DOHH2 (cell line): ENCODE measurements at regions not wholly inside any gene's neighbourhood (a gene's known extent, or its start where the extent isn't known, plus 50 kb on each side); places are given as distances from the start of the nearest gene placed in this dataset.
"Not testable (repeated sequence)": the region's sequence is repeated elsewhere in the genome, so short reads cannot be mapped to it uniquely, and the experiment has no call there.

Experiments
- H3F3A ChIP-seq: fragments of 200-600 bp; sonication (generic), shearing (Covaris generic); 2 replicates; pipeline ENCODE4 v1.6.0; 2016; ENCODE audit warnings: antibody characterized with exemption, mild to moderate bottlenecking; ENCODE audit not compliant: control insufficient read depth, insufficient read depth
- H3K27ac ChIP-seq: fragments of 200-600 bp; sonication (generic); 2 replicates; pipeline ENCODE4 v1.5.1; 2014; ENCODE audit warnings: low read depth, mild to moderate bottlenecking, low read length, moderate library complexity
- H3K27me3 ChIP-seq: fragments of 200-600 bp; sonication (generic); 2 replicates; pipeline ENCODE4 v1.6.1; 2014; ENCODE audit warnings: mild to moderate bottlenecking, low read length, mixed read lengths; ENCODE audit not compliant: control insufficient read depth
- H3K36me3 ChIP-seq: fragments of 200-600 bp; sonication (generic); 2 replicates; pipeline ENCODE4 v1.6.1; 2014; ENCODE audit warnings: mild to moderate bottlenecking, low read length, moderate library complexity, mixed read lengths; ENCODE audit not compliant: control insufficient read depth
- H3K4me1 ChIP-seq: fragments of 200-600 bp; sonication (generic); 2 replicates; pipeline ENCODE4 v1.6.1; 2014; ENCODE audit warnings: mild to moderate bottlenecking, low read length, mixed read lengths; ENCODE audit not compliant: control insufficient read depth
- H3K4me2 ChIP-seq: fragments of 200-600 bp; sonication (generic); 2 replicates; pipeline ENCODE4 v1.6.0; 2014; ENCODE audit warnings: mild to moderate bottlenecking, low read length, moderate library complexity
- H3K4me3 ChIP-seq: fragments of 200-600 bp; sonication (generic); 2 replicates; pipeline ENCODE4 v1.5.1; 2014; ENCODE audit warnings: mild to moderate bottlenecking, low read length, mixed read lengths
- H3K79me2 ChIP-seq: fragments of 200-600 bp; sonication (generic); 2 replicates; pipeline ENCODE4 v1.6.1; 2014; ENCODE audit warnings: mild to moderate bottlenecking, low read length, mixed read lengths; ENCODE audit not compliant: control insufficient read depth
- H3K9me2 ChIP-seq: fragments of 200-600 bp; sonication (generic); replicated peaks from 2 replicates; pipeline ENCODE4 v1.6.1; 2014; ENCODE audit warnings: mild to moderate bottlenecking, low read length, mixed read lengths; ENCODE audit not compliant: control insufficient read depth
- H3K9me3 ChIP-seq: fragments of 200-600 bp; sonication (generic); 2 replicates; pipeline ENCODE4 v1.6.1; 2014; ENCODE audit warnings: antibody characterized with exemption, low read length, mixed read lengths; ENCODE audit not compliant: control insufficient read depth, insufficient read depth
- H4K20me1 ChIP-seq: fragments of 200-600 bp; sonication (generic); 2 replicates; pipeline ENCODE4 v1.6.0; 2014; ENCODE audit warnings: low read depth, mild to moderate bottlenecking, antibody characterized with exemption, low read length, moderate library complexity; ENCODE audit not compliant: control insufficient read depth, insufficient read depth
- CTCF ChIP-seq: fragments of 200-600 bp; sonication (generic); IDR thresholded peaks from one replicate; pipeline ENCODE4 v1.5.1; 2014; ENCODE audit warnings: antibody characterized with exemption, mild to moderate bottlenecking, low read depth, low read length; ENCODE audit not compliant: poor library complexity, severe bottlenecking
- EZH2phosphoT487 ChIP-seq: fragments of 200-600 bp; sonication (generic); IDR thresholded peaks from 2 replicates; pipeline ENCODE4 v1.6.1; 2017; ENCODE audit warnings: borderline replicate concordance, mild to moderate bottlenecking, antibody characterized with exemption, low read length, moderate library complexity, mixed read lengths

- H3K4me1 ChIP-seq, result no peaks in the 10 kb centered on the region
- no peak overlapping the region for H3K4me2 ChIP-seq
- H3K27ac ChIP-seq, result no peak overlapping the region
- no peaks in the 10 kb centered on the region for H3K9me2 ChIP-seq
- peaks cover 50% of the 10 kb centered on the region; the same call in 1 of the 2 replicates for H3K9me3 ChIP-seq
- no peak for TF ChIP-seq CTCF
- TF ChIP-seq EZH2phosphoT487, result no peak
- H4K20me1 ChIP-seq, result no peaks in the 10 kb centered on the region
- H3K36me3 ChIP-seq, result no peaks in the 10 kb centered on the region
- H3K4me3 ChIP-seq, result no peak overlapping the region
- no peaks in the 10 kb centered on the region for H3K27me3 ChIP-seq
- H3K79me2 ChIP-seq, result no peaks in the 10 kb centered on the region
- H3F3A ChIP-seq, result no peaks in the 10 kb centered on the region
Observed at GRCh38 chr16:34078691-34079090, 619.3 kb downstream of the TP53TG3F start.

DNA sequence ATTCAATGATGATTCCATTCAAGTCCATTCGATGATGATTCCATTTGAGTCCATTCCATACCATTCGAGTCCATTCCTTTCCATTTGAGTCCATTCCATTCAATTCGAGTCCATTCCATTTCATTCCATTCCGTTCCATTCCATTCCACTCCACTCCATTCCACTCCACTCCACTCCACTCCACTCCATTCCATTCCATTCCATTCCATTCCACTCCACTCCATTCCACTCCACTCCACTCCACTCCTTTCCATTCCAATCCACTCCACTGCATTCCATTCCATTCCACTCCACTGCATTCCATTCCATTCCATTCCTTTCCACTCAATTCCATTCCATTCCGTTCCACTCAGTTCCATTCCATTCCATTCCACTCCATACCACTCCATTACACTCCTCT lies 625.6 kb downstream of the TP53TG3F start:
- not testable (repeated sequence) for H3K36me3 ChIP-seq, H3K79me2 ChIP-seq, H4K20me1 ChIP-seq, H3K4me1 ChIP-seq, H3K27me3 ChIP-seq, H3K27ac ChIP-seq, H3F3A ChIP-seq, H3K9me2 ChIP-seq, H3K4me3 ChIP-seq, H3K4me2 ChIP-seq
- peaks cover 56% of the 10 kb centered on the region; the same call in 1 of the 2 replicates for H3K9me3 ChIP-seq

- not testable (repeated sequence) for H3K4me2 ChIP-seq, H3K79me2 ChIP-seq, H3F3A ChIP-seq, H3K36me3 ChIP-seq, H3K9me2 ChIP-seq, H3K4me3 ChIP-seq, H4K20me1 ChIP-seq, H3K4me1 ChIP-seq, H3K27me3 ChIP-seq, H3K27ac ChIP-seq
- H3K9me3 ChIP-seq, result peaks cover 75% of the 10 kb centered on the region
Observed at GRCh38 chr16:34095006-34095405, 635.6 kb downstream of the TP53TG3F start.

GRCh38 chr16:34096911-34097310 lies 637.5 kb downstream of the TP53TG3F start:
- H3K4me2 ChIP-seq, H3K79me2 ChIP-seq, H3K27ac ChIP-seq, H3K36me3 ChIP-seq, H3K4me3 ChIP-seq, H4K20me1 ChIP-seq, H3K27me3 ChIP-seq, H3K9me2 ChIP-seq, H3F3A ChIP-seq, H3K4me1 ChIP-seq: not testable (repeated sequence)
- peaks cover 57% of the 10 kb centered on the region for H3K9me3 ChIP-seq

DNA sequence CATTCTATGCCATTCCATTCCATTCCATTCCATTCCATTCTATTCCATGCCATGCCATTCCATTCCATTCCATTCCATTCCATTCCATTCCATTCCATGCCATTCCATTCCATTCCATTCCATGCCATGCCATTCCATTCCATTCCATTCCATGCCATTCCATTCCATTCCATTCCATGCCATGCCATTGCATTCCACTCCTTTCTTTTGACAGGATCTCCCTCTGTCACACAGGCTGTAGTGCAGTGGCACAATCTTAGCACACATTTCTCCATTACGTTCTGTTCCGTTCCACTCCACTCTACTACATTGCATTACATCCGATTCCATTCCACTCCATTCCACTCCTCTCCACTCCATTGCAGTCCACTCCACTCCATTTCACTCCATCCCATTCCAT lies 637.9 kb downstream of the TP53TG3F start:
- peaks cover 53% of the 10 kb centered on the region for H3K9me3 ChIP-seq
- not testable (repeated sequence) for H3K27me3 ChIP-seq, H3K27ac ChIP-seq, H3K4me1 ChIP-seq, H3K4me3 ChIP-seq, H3K4me2 ChIP-seq, H3K79me2 ChIP-seq, H3K9me2 ChIP-seq, H4K20me1 ChIP-seq, H3K36me3 ChIP-seq, H3F3A ChIP-seq

DNA sequence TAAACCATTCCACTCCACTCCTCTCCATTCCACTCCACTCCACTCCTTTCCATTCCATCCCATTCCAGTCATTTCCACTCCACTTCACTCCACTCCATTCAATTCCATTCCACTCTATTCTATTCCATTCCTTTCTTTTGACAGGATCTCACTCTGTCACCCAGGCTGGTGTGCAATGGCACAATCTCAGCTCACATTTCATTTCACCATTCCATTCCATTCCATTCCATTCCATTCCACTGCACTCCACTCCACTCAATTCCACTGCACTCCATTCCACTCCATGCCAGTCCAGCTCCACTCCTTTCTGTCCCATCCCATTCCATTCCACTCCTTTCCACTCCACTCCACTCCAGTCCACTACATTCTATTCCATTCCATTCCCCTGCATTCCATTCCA lies 638.6 kb downstream of the TP53TG3F start:
- not testable (repeated sequence) for H3K36me3 ChIP-seq, H3K9me2 ChIP-seq, H3F3A ChIP-seq, H3K27ac ChIP-seq, H3K4me2 ChIP-seq, H4K20me1 ChIP-seq, H3K4me3 ChIP-seq, H3K4me1 ChIP-seq, H3K27me3 ChIP-seq, H3K79me2 ChIP-seq
- peaks cover 48% of the 10 kb centered on the region for H3K9me3 ChIP-seq

GRCh38 chr16:34099028-34099427 lies 639.6 kb downstream of the TP53TG3F start:
- not testable (repeated sequence) for H3K36me3 ChIP-seq, H3K4me2 ChIP-seq, H3F3A ChIP-seq, H3K9me2 ChIP-seq, H3K4me3 ChIP-seq, H3K27ac ChIP-seq, H3K79me2 ChIP-seq, H3K4me1 ChIP-seq, H3K27me3 ChIP-seq, H4K20me1 ChIP-seq
- H3K9me3 ChIP-seq, result peaks cover 45% of the 10 kb centered on the region
